Retina (tissue), 1 donor: ENCODE measurements at regions not wholly inside any gene's neighbourhood (a gene's known extent, or its start where the extent isn't known, plus 50 kb on each side); places are given as distances from the start of the nearest gene placed in this dataset.
"Not testable (repeated sequence)": the region's sequence is repeated elsewhere in the genome, so short reads cannot be mapped to it uniquely, and the experiment has no call there.

Experiments used
- DNase-seq: peaks from one replicate; pipeline ENCODE4 v3.0.0-alpha.2; 2016

GRCh38 chr6:56837322-56837894 is 117.5 kb upstream of the BEND6 start:
- DNase-seq = no peak

- no peak for DNase-seq
Observed at GRCh38 chr6:56835612-56836011, 119.3 kb upstream of the BEND6 start.

GRCh38 chr6:56833873-56834272 is 121.0 kb upstream of the BEND6 start:
- no peak for DNase-seq

DNA sequence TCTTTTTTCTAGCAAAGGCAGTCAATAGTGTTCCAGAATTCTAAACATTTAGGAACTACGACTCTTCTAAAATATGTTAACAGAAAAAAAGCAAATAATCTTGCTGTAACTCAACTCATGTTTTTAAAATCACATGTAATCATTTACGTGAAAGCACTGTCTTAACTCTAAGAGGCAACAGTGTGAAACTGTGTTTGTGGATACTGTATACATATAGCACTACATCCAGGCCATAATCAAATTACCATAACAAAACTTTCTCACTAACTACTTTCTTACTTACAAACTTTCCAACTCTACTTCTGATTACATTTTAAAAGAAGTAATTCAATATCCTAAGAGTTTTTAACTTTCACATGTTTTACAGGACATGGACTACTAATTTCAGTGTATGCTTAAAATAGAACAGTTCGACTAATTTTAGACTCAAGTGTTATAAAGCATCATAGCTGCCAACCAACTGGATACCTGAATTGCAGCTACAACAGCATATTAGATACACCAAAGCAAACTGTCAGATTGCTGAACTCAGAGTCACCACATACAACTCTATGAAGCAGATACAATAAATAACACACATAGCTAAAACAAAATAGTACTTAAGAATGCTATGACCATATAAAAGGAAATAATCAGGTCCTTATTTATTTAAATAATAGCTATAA is 121.6 kb upstream of the BEND6 start:
- DNase-seq = no peak

DNA sequence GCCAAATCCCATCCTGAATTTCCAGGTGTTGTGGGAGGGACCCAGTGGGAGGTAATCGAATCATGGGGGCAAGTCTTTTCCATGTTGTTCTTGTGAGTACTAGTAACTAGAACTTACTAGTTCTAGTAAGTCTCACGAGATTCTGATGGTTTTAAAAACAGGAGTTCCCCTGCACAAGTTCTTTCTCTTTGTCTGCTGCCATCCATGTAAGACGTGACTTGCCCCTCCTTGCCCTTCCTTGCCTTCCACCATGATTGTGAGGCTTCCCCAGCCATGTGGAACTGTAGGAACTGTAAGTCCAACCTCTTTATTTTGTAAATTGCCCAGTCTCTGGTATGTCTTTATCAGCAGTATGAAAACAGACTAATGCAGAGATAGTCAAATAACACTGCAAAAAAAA is 122.7 kb upstream of the BEND6 start:
- no peak for DNase-seq

DNA sequence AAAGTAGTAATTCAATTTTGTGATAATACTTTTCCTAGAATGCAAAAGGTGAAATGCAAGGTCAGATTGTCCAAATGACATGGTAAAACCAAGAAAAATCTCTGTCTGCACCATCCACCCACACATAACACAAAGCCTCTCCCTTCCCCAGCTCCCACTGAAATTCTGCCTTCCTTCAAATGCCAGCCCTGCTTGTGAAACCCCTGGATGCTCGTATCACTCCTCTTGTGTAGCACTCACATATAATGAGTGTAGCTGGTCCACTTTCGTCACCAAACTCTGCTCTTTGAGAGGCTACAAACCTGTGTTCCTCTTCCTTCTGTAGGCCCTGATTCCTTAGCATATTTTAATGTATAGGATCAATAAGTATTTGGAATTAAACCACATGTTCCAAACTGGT is 123.6 kb upstream of the BEND6 start:
- no peak for DNase-seq

DNA sequence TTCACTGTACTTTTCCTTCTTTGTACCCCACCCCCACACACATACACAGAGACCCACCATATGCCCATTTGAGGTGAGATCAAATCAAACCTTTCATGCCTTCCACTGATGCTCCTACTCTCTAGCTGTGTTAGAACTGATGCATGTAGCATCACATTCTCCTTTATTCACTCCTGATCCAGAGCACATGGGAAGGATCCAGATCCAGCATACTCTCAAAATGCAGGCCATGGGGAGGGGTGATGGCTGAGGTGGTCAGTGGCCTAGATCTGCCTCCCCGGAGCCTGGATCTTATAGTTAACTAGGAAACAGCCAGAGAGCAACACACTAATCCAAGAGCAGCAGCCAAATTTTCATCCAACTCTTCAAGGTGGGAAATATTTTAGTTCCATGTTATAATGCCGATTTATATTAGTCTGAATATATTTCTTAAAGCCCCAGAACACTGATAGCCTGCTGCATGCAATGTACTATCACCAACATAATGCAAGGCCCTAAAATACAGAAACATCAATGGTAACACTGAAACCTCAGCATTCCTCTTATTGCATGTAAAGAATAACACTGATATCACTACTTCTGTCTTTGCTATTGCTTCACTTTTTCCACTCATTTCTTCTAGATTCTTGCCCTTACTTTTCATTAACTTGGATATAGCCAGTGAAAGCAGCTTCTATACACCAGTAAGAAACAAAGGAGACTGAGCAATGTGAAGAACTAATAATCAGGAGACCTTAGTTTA is 126.8 kb upstream of the BEND6 start:
- DNase-seq = no peak

- not testable (repeated sequence) for DNase-seq
Observed at GRCh38 chr6:56824431-56824830, 130.5 kb upstream of the BEND6 start.

DNA sequence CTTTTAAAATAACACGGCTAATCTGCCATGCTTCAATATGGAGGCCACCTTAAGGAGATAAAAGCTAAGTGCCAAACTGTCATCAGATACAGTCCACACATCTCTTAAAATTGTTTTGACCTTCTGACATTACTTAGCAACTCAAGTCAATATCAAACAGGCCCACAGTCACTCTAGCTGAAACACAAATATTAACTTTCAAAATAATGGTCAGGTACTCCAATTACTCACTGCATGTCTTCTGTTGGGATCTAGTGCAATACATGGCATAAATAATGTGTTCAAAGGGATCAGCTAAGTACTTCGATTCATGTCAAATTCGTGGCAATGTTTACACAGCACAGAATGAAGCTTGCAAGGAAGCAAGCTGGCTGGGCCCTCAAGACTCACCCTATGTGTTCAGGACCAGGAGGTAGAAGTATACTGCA is 133.9 kb upstream of the BEND6 start:
- no peak for DNase-seq

- no peak for DNase-seq
Observed at GRCh38 chr6:56820060-56820459, 134.8 kb upstream of the BEND6 start.

- DNase-seq = no peak
Observed at GRCh38 chr6:56819604-56820003, 135.3 kb upstream of the BEND6 start.

DNA sequence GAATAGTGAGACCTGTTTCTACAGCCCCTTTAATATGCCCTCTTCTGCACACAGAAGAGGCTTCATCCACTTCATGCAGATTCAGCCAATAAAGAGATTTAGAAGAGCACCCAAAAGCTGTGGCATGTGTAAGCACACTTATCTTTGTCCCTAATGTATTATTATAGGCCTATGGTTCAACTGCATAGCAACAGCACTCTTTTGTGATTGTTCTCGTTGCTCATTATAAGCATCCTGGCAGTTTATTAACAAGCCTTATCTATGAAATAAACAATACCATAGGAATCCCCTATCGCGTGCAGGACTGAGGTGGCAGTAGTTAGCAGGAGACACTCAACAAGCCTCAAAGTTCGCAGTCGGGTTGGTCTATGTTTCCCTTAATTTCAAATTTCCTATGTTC is 138.5 kb upstream of the BEND6 start:
- DNase-seq = no peak

DNA sequence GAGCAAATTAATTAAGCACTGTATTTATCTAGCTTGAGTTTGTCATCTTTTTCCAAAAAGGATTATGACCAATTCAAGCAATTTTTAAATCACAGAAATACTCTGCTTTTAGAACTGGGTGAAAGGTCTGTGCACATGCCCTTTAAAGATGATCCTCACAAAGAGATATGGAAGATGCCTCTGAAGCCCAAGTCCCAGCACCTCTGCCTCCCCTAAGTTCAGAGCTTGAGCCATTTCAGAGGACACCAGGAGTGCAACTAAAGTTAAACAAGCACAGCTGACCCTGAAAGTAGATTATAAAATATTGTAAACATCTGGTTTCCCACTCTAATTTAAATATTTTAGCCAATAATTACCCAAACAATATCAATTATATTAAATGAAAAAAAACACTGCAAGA is 139.5 kb upstream of the BEND6 start:
- DNase-seq = no peak

DNA sequence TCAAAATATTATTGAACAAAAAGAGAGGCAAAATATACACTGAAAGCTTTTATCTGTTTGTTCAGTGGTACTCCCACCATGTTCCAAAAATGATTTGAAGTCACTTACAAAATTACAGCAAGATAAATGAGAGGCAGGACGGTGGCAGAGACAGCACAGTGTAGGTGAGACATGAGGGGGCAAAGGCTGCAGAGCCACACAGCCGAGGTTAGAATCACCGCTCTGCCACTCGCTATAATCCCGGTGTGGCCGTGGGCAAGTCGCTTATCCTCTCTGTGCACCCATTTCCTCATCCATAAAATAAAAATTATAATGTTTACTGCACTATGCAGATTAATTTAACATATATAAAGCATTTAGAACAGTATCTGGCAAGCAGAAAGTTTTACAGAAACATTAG is 140.1 kb upstream of the BEND6 start:
- no peak for DNase-seq

- DNase-seq = no peak
Observed at GRCh38 chr6:56814308-56814707, 140.6 kb upstream of the BEND6 start.

GRCh38 chr6:56812851-56813250 is 142.1 kb upstream of the BEND6 start:
- not testable (repeated sequence) for DNase-seq

DNA sequence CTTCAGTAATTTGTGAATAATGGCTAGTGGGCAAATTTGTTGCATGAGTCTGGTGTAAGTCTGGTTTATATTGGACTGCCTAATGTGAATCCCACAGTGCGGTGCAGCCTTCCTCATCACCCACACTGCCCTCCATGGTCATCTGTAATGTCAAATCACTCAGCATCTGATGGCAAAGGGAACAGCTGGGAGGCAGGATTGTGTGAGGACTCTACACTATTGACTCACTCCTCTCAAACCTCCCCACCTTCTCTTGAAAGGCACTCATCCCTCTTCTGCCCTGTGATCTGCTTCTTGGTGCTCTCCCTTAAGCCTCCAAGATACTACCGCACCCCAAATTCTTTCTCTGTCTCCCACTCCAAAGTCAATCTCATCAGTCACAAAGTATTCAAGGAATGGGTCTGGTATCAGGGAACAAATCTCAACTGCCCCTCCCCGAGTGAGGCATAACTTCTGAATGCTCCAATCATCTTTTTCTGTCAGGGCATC is 146.0 kb upstream of the BEND6 start:
- no peak for DNase-seq

GRCh38 chr6:56807989-56808337 is 146.9 kb upstream of the BEND6 start:
- DNase-seq = no peak

GRCh38 chr6:56807326-56807988 is 147.4 kb upstream of the BEND6 start:
- no peak for DNase-seq

- DNase-seq = no peak
Observed at GRCh38 chr6:56806368-56806767, 148.5 kb upstream of the BEND6 start.

GRCh38 chr6:56804996-56805395 is 149.9 kb upstream of the BEND6 start:
- DNase-seq = no peak

- no peak for DNase-seq
Observed at GRCh38 chr6:56803594-56803993, 151.3 kb upstream of the BEND6 start.

DNA sequence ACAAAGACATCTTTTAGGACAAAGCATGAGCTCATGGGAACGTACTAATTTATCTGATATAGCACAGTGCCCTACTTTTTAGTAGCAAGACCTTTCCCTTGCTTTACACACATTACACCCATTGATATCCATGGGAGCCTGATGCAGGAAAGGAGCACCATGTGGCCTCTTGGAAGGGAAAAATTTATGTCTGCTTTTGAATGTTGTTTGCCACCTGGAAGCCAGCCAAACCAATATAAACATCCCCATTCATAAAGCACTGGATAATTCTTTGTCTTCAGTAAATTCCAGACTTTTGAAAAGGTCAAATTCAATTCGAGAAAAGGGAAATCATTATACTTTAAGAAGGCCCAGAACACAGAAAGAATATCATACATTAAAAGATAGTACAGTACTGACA is 152.3 kb upstream of the BEND6 start:
- no peak for DNase-seq

GRCh38 chr6:56799989-56800388 is 154.9 kb upstream of the BEND6 start:
- DNase-seq = no peak
